OCI-LY3 (cell line): ENCODE measurements at regions not wholly inside any gene's neighbourhood (a gene's known extent, or its start where the extent isn't known, plus 50 kb on each side); places are given as distances from the start of the nearest gene placed in this dataset.

Experiments used
- CTCF ChIP-seq: fragments of 200-600, 300-600 bp; sonication (generic); IDR thresholded peaks from 2 replicates; pipeline ENCODE4 v1.5.1; 2014; ENCODE audit warnings: antibody characterized with exemption, low read length, low read depth
- EZH2phosphoT487 ChIP-seq: fragments of 200-600 bp; shearing (Covaris generic); IDR thresholded peaks from 2 replicates; pipeline ENCODE4 v1.6.1; 2018; ENCODE audit warnings: antibody characterized with exemption, mixed run types, low read depth

- TF ChIP-seq CTCF (no peak), EZH2phosphoT487 (no peak)
Observed at GRCh38 chr3:180409883-180410282, 192.1 kb upstream of the TTC14 start.
